ENCODE measurements at regions not wholly inside any gene's neighbourhood (a gene's known extent, or its start where the extent isn't known, plus 50 kb on each side); places are given as distances from the start of the nearest gene placed in this dataset.

GRCh38 chr15:47504624-47505256 is 212.6 kb upstream of the SEMA6D start:
- no peak for DNase-seq (ENCODE audit: low read depth, low spot score)

GRCh38 chr15:47505712-47506328 is 211.5 kb upstream of the SEMA6D start:
- no peak for DNase-seq (ENCODE audit: low read depth, low spot score)

- DNase-seq (ENCODE audit: low read depth, low spot score) = no peak
These were observed 210.8 kb upstream of the SEMA6D start for GRCh38 chr15:47506329-47507100.

- no peak for DNase-seq (ENCODE audit: low read depth, low spot score)
These were observed 209.9 kb upstream of the SEMA6D start for GRCh38 chr15:47507221-47507985.

GRCh38 chr15:47511261-47511660 is 206.0 kb upstream of the SEMA6D start:
- no peak for DNase-seq (ENCODE audit: low read depth, low spot score)

- no peak for DNase-seq (ENCODE audit: low read depth, low spot score)
These were observed 203.8 kb upstream of the SEMA6D start for GRCh38 chr15:47513471-47513870.

GRCh38 chr15:47514200-47514652 is 203.1 kb upstream of the SEMA6D start:
- no peak for DNase-seq (ENCODE audit: low read depth, low spot score)

GRCh38 chr15:47516558-47516957 is 200.7 kb upstream of the SEMA6D start:
- DNase-seq (ENCODE audit: low read depth, low spot score) = no peak

- DNase-seq (ENCODE audit: low read depth, low spot score) = no peak
These were observed 200.3 kb upstream of the SEMA6D start for GRCh38 chr15:47516972-47517371.

GRCh38 chr15:47517737-47518136 is 199.6 kb upstream of the SEMA6D start:
- no peak for DNase-seq (ENCODE audit: low read depth, low spot score)

- no peak for DNase-seq (ENCODE audit: low read depth, low spot score)
These were observed 193.4 kb upstream of the SEMA6D start for GRCh38 chr15:47523681-47524475.

- no peak for DNase-seq (ENCODE audit: low read depth, low spot score)
These were observed 188.1 kb upstream of the SEMA6D start for GRCh38 chr15:47529241-47529640.

GRCh38 chr15:47534673-47535072 is 182.6 kb upstream of the SEMA6D start:
- no peak for DNase-seq (ENCODE audit: low read depth, low spot score)

- no peak for DNase-seq (ENCODE audit: low read depth, low spot score)
These were observed 175.7 kb upstream of the SEMA6D start for GRCh38 chr15:47541562-47541961.

- DNase-seq (ENCODE audit: low read depth, low spot score) = no peak
These were observed 174.9 kb upstream of the SEMA6D start for GRCh38 chr15:47542312-47542989.

- no peak for DNase-seq (ENCODE audit: low read depth, low spot score)
These were observed 169.1 kb upstream of the SEMA6D start for GRCh38 chr15:47548231-47548630.

- DNase-seq (ENCODE audit: low read depth, low spot score) = no peak
These were observed 168.3 kb upstream of the SEMA6D start for GRCh38 chr15:47548986-47549385.

- DNase-seq (ENCODE audit: low read depth, low spot score) = peak; percentile 14
These were observed 166.2 kb upstream of the SEMA6D start for GRCh38 chr15:47551079-47551478.

- no peak for DNase-seq (ENCODE audit: low read depth, low spot score)
These were observed 165.8 kb upstream of the SEMA6D start for GRCh38 chr15:47551546-47551945.

- no peak for DNase-seq (ENCODE audit: low read depth, low spot score)
These were observed 164.2 kb upstream of the SEMA6D start for GRCh38 chr15:47552978-47553608.

Data from ELF-1 (cell line).